IMR-90 (cell line): ENCODE measurements at regions not wholly inside any gene's neighbourhood (a gene's known extent, or its start where the extent isn't known, plus 50 kb on each side); places are given as distances from the start of the nearest gene placed in this dataset.

ENCODE experiments used
- ATAC-seq: fragments of 200-7000 bp; cut with Tn5 transposase; 2 replicates; pipeline ENCODE4 v1.9.1; 2020; ENCODE audit warnings: low read depth, mild to moderate bottlenecking, moderate library complexity
- BruUV-seq: library from RNA; stranded (reverse); fragments of 400-500 nt; replicated peaks from 2 replicates; lab custom pipeline; 2021; lab: Mats Ljungman, UMichigan
- CTCF ChIA-PET: fragments of 300-600 bp; formaldehyde crosslinking; extraction: SDS; loops from one replicate; lab custom pipeline; 2021; ENCODE audit warnings: antibody characterized with exemption; lab: Yijun Ruan, JAX
- POLR2A ChIA-PET: fragments of 300-600 bp; sonication (Branson Sonifier 250); formaldehyde crosslinking; loops from one replicate; lab custom pipeline; 2022; ENCODE audit warnings: antibody characterized with exemption; ENCODE audit not compliant: unreplicated experiment; lab: Charles Lee
- DNase-seq: peaks from one replicate; pipeline ENCODE4 v3.0.0; 2013
- H2AFZ ChIP-seq: replicated peaks from 2 replicates; pipeline ENCODE3; 2013; ENCODE audit warnings: low read length, mild to moderate bottlenecking; ENCODE audit not compliant: poor library complexity
- H2AK5ac ChIP-seq: 2 replicates; pipeline ENCODE4 v1.6.1; 2013; ENCODE audit warnings: low read depth, low read length, inconsistent platforms
- H2AK9ac ChIP-seq: replicated peaks from 2 replicates; pipeline ENCODE3; 2013; ENCODE audit warnings: mild to moderate bottlenecking, low read depth, low read length, moderate library complexity; ENCODE audit not compliant: poor library complexity
- H2BK120ac ChIP-seq: 2 replicates; pipeline ENCODE4 v1.6.1; 2013; ENCODE audit warnings: low read depth, low read length, inconsistent platforms
- H2BK15ac ChIP-seq: 3 replicates; pipeline ENCODE4 v1.6.1; 2013; ENCODE audit warnings: low read depth, low read length, inconsistent platforms
- H2BK20ac ChIP-seq: 2 replicates; pipeline ENCODE4 v1.6.1; 2013; ENCODE audit warnings: low read depth, mild to moderate bottlenecking, inconsistent platforms, low read length, moderate library complexity
- H2BK5ac ChIP-seq: 2 replicates; pipeline ENCODE4 v1.6.1; 2013; ENCODE audit warnings: mild to moderate bottlenecking, low read depth, low read length, inconsistent platforms; ENCODE audit not compliant: poor library complexity, severe bottlenecking
- H3K14ac ChIP-seq: replicated peaks from 2 replicates; pipeline ENCODE4 v1.6.1; 2013; ENCODE audit warnings: low read depth, low read length, inconsistent platforms
- H3K18ac ChIP-seq: 2 replicates; pipeline ENCODE4 v1.6.1; 2013; ENCODE audit warnings: low read depth, low read length, control low read depth
- H3K23ac ChIP-seq: 2 replicates; pipeline ENCODE4 v1.6.1; 2013; ENCODE audit warnings: low read depth, low read length, inconsistent platforms
- H3K27ac ChIP-seq: 2 replicates; pipeline ENCODE4 v1.5.1; 2013; ENCODE audit warnings: mild to moderate bottlenecking, control low read depth, low read length; ENCODE audit not compliant: insufficient read depth
- H3K27me3 ChIP-seq: 2 replicates; pipeline ENCODE4 v1.6.1; 2013; ENCODE audit warnings: low read length; ENCODE audit not compliant: control insufficient read depth, insufficient read depth
- H3K36me3 ChIP-seq: 2 replicates; pipeline ENCODE4 v1.6.1; 2013; ENCODE audit warnings: low read length, mixed read lengths; ENCODE audit not compliant: control insufficient read depth, insufficient read depth
- H3K4ac ChIP-seq: 2 replicates; pipeline ENCODE4 v1.6.1; 2013; ENCODE audit warnings: low read depth, low read length, inconsistent platforms
- H3K4me1 ChIP-seq: 2 replicates; pipeline ENCODE4 v1.6.1; 2013; ENCODE audit warnings: low read length, mixed read lengths; ENCODE audit not compliant: control insufficient read depth, insufficient read depth
- H3K4me2 ChIP-seq: 2 replicates; pipeline ENCODE4 v1.6.1; 2013; ENCODE audit warnings: low read depth, mild to moderate bottlenecking, control low read depth, low read length, moderate library complexity
- H3K4me3 ChIP-seq: 2 replicates; pipeline ENCODE4 v1.5.1; 2013; ENCODE audit warnings: low read depth, mild to moderate bottlenecking, control low read depth, low read length, moderate library complexity; ENCODE audit not compliant: insufficient read depth
- H3K56ac ChIP-seq: 2 replicates; pipeline ENCODE4 v1.6.1; 2013; ENCODE audit warnings: low read length, inconsistent platforms; ENCODE audit not compliant: insufficient read depth; ENCODE audit errors: extremely low read depth
- H3K79me1 ChIP-seq, 2 experiments: 2 replicates each; pipeline ENCODE4 v1.6.1; 2013; ENCODE audit warnings: low read length in 2 of 2, inconsistent platforms in 1 of 2, low read depth in 1 of 2
- H3K9ac ChIP-seq: 2 replicates; pipeline ENCODE4 v1.6.1; 2013; ENCODE audit warnings: low read depth, low read length, control low read depth
- H3K9me1 ChIP-seq: 2 replicates; pipeline ENCODE4 v1.6.1; 2013; ENCODE audit warnings: low read length, inconsistent platforms; ENCODE audit not compliant: insufficient read depth
- H3K9me3 ChIP-seq: 2 replicates; pipeline ENCODE4 v1.6.1; 2013; ENCODE audit warnings: low read length; ENCODE audit not compliant: control insufficient read depth, insufficient read depth
- H4K20me1 ChIP-seq: 2 replicates; pipeline ENCODE4 v1.6.1; 2013; ENCODE audit warnings: low read length, inconsistent platforms; ENCODE audit not compliant: insufficient read depth
- H4K5ac ChIP-seq: 2 replicates; pipeline ENCODE4 v1.6.1; 2013; ENCODE audit warnings: mild to moderate bottlenecking, low read depth, low read length, control low read depth
- H4K8ac ChIP-seq, 2 experiments: 2 replicates each; pipeline ENCODE4 v1.6.1; 2013; ENCODE audit warnings: low read depth in 2 of 2, low read length in 2 of 2, control low read depth in 1 of 2, inconsistent platforms in 1 of 2
- H4K91ac ChIP-seq: 2 replicates; pipeline ENCODE4 v1.6.1; 2013; ENCODE audit warnings: low read depth, low read length, inconsistent platforms; ENCODE audit not compliant: insufficient read depth
- BHLHE40 ChIP-seq: fragments of 150-350 bp; IDR thresholded peaks from 2 replicates; pipeline ENCODE4 v1.6.1; 2016; ENCODE audit warnings: mild to moderate bottlenecking, low read depth, low read length
- CEBPB ChIP-seq: IDR thresholded peaks from 2 replicates; pipeline ENCODE4 v1.6.1; 2012; ENCODE audit warnings: low read depth, low read length, improper control_type of control experiment
- CHD1 ChIP-seq: IDR thresholded peaks from 2 replicates; pipeline ENCODE4 v1.6.1; 2012; ENCODE audit warnings: low read depth, low read length, improper control_type of control experiment
- FOS ChIP-seq: fragments of 150-350 bp; IDR thresholded peaks from 2 replicates; pipeline ENCODE4 v1.6.1; 2016; ENCODE audit warnings: low read depth, low read length
- MAFK ChIP-seq: IDR thresholded peaks from 2 replicates; pipeline ENCODE4 v1.6.1; 2012; ENCODE audit warnings: low read depth, low read length, improper control_type of control experiment
- MAZ ChIP-seq: IDR thresholded peaks from 2 replicates; pipeline ENCODE4 v1.6.1; 2012; ENCODE audit warnings: low read depth, mild to moderate bottlenecking, low read length, improper control_type of control experiment, moderate library complexity, borderline replicate concordance
- MXI1 ChIP-seq: IDR thresholded peaks from 2 replicates; pipeline ENCODE4 v1.6.1; 2012; ENCODE audit warnings: low read depth, mild to moderate bottlenecking, low read length, moderate library complexity, borderline replicate concordance
- POLR2A ChIP-seq: IDR thresholded peaks from 2 replicates; pipeline ENCODE4 v1.6.1; 2012; ENCODE audit warnings: mild to moderate bottlenecking, low read depth, low read length
- RAD21 ChIP-seq: IDR thresholded peaks from 2 replicates; pipeline ENCODE4 v1.6.1; 2012; ENCODE audit warnings: low read length, improper control_type of control experiment
- RCOR1 ChIP-seq: IDR thresholded peaks from 2 replicates; pipeline ENCODE4 v1.6.1; 2012; ENCODE audit warnings: mild to moderate bottlenecking, low read length, improper control_type of control experiment; ENCODE audit not compliant: insufficient replicate concordance
- SMC3 ChIP-seq: fragments of 150-350 bp; IDR thresholded peaks from 2 replicates; pipeline ENCODE4 v1.6.1; 2016; ENCODE audit warnings: low read depth, mild to moderate bottlenecking, antibody characterized with exemption, low read length, moderate library complexity
- WGBS, 2 experiments: methylation state at CpG; one replicate each; pipeline versions ENCODE4 v1.1.5 to v1.1.7; 2013; ENCODE audit warnings: missing lambda C conversion rate in 2 of 2; ENCODE audit not compliant: insufficient read length in 1 of 2; ENCODE audit errors: extremely low coverage in 2 of 2; 5-methylcytosine and 5-hydroxymethylcytosine counted together
- dilution Hi-C: fragments of 300-500 bp; cut with HindIII; formaldehyde crosslinking; loops from one replicate; pipeline ENCODE4 v1.14.3; 2018; ENCODE audit warnings: low sequenced_read_pairs; ENCODE audit not compliant: unreplicated experiment
- in situ Hi-C: fragments of 300-500 bp; cut with MboI; formaldehyde crosslinking; loops from 3 replicates; pipeline ENCODE4 v1.14.3; 2019; ENCODE audit warnings: low sequenced_read_pairs, inconsistent platforms, mixed read lengths
- intact Hi-C: fragments of 100-400 bp; cut with micrococcal nuclease; formaldehyde crosslinking; loops from 2 replicates; pipeline ENCODE4 v1.10.0; 2022

DNA sequence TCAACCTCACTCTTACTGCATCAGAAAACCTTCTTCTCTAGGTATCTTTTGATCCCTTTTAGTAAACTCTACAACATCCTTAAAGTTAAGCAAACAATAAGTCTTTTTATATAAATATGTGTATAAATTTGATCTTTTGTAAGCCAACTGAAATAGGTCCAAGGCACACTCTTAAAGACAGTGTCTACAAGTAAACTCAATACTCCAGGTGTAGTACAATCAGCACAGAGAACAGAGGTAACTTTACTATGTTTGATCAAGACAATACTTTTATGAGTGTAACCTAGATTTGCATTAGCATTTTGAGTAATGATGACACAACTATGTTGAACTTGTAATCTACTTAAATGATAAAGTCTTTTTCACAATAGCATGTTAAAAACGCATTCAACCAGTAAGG is 593.1 kb upstream of the CHAC2 start:
- no peaks in the 10 kb centered on the region for H3K9me1 ChIP-seq
- H4K5ac ChIP-seq = no peak overlapping the region
- in situ Hi-C loops (no loop called here), intact Hi-C loops (no loop called here), dilution Hi-C loops (no loop called here)
- H2AFZ ChIP-seq = no peak overlapping the region
- BruUV-seq = no TSS peak
- no peak overlapping the region for H4K91ac ChIP-seq
- H2BK20ac ChIP-seq = no peak overlapping the region
- H3K56ac ChIP-seq = no peak overlapping the region
- no peak overlapping the region for H3K9ac ChIP-seq
- H2AK9ac ChIP-seq = no peak overlapping the region
- no peak overlapping the region for H3K14ac ChIP-seq
- no peak overlapping the region for H4K8ac ChIP-seq
- H2BK120ac ChIP-seq = no peak overlapping the region
- CTCF ChIA-PET = no interaction called here
- H2BK15ac ChIP-seq = no peak overlapping the region
- no peaks in the 10 kb centered on the region for H3K79me1 ChIP-seq
- H3K27me3 ChIP-seq = no peaks in the 10 kb centered on the region; the same call in 1 of the 2 replicates
- no peak overlapping the region for H3K4ac ChIP-seq
- H3K9me3 ChIP-seq = no peaks in the 10 kb centered on the region
- TF ChIP-seq CEBPB = no peak
- no peak for TF ChIP-seq MAFK
- TF ChIP-seq POLR2A = no peak
- TF ChIP-seq FOS = no peak
- TF ChIP-seq SMC3 = no peak
- no peak for TF ChIP-seq RAD21
- no peak for TF ChIP-seq CHD1
- TF ChIP-seq MXI1 = no peak
- no peak for TF ChIP-seq RCOR1
- no peak for TF ChIP-seq BHLHE40
- no peak for TF ChIP-seq MAZ
- no peak overlapping the region for H3K4me2 ChIP-seq
- H3K23ac ChIP-seq = no peak overlapping the region
- H3K18ac ChIP-seq = no peak overlapping the region
- no peak overlapping the region for H3K4me3 ChIP-seq
- no peak overlapping the region for H2AK5ac ChIP-seq
- H2BK5ac ChIP-seq = no peak overlapping the region
- H4K20me1 ChIP-seq = no peaks in the 10 kb centered on the region
- H3K4me1 ChIP-seq = peaks cover 3% of the 10 kb centered on the region; the same call in 1 of the 2 replicates
- POLR2A ChIA-PET = no interaction called here
- ATAC-seq = no peak
- no peak for DNase-seq
- WGBS, 2 experiments = no CpG with 5 or more reads among the region's 1 CpG
- H3K36me3 ChIP-seq = no peaks in the 10 kb centered on the region
- no peak overlapping the region for H3K27ac ChIP-seq
